ENCODE measurements at regions not wholly inside any gene's neighbourhood (a gene's known extent, or its start where the extent isn't known, plus 50 kb on each side); places are given as distances from the start of the nearest gene placed in this dataset.
"Not testable (repeated sequence)": the region's sequence is repeated elsewhere in the genome, so short reads cannot be mapped to it uniquely, and the experiment has no call there.

GRCh38 chr2:89766141-89766990 is 1074.9 kb downstream of the RPIA start:
- TF ChIP-seq POLR2AphosphoS5 (IDR thresholded peaks at IDR 0.05; ENCODE audit: insufficient read depth in 1 of 2, low read depth in 1 of 2); CTCF (IDR thresholded peaks at IDR 0.05); POLR2A (IDR thresholded peaks at IDR 0.05): not testable (repeated sequence)

Data from vagina (tissue), 2 donors.